ACHN (cell line): ENCODE measurements at regions not wholly inside any gene's neighbourhood (a gene's known extent, or its start where the extent isn't known, plus 50 kb on each side); places are given as distances from the start of the nearest gene placed in this dataset.

ENCODE experiments used
- DNase-seq: peaks from one replicate; pipeline ENCODE4 v3.0.0-alpha.2; 2015
- in situ Hi-C: cut with HindIII; loops from 2 replicates; pipeline ENCODE4 v1.10.0; 2017; ENCODE audit warnings: low sequenced_read_pairs, low pct_ligation_motif_present, low pct_unique_long_range_greater_than_20kb

DNA sequence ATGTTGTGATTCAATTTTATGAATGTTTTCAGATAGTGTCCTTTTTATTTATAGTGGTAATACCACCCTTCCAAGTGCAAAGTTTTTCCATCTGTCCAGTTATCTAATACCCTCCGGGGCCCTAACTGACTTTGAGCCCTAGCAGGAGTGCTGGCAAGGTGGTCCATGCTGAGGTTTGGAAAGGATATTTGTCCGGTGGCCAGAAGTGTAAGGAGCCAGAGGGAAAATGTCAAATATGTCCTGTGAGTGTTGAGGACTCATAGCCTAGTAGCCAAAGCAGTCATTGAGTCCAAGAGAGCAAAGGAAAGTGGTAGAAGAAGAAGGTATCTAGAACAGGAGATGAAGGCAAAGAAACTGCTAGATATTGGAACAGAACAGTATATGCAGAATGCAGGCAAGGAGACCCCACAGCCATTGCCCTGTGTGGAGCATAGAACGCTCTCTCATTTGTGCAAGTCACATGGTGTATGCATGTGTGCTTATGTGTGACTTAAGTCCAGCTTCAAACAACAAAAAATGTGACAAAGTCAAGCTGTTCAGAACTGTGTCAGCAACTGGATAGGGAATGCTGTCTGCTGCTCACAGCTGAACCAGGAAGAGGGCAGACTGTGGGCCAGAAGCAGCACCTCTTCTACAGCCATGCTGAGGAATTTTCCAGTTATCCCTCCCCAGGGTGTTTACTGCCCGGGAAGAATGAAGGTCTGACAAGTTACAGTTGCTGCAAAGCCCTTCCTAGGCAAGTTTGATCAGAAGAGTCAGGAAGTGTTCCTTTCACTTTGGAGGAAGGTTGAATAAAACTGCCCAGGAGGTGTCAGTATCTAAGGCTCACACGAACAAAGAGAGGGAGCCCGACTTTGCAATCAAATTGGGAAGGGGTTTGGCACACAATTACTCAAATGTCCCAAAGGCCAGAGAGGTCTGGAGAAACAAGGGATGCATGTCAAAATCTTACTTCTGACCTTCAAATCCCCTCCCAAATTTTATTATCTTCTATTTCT lies 463.3 kb upstream of the DMAC1 start:
- no peak for DNase-seq
- in situ Hi-C loops = no loop called here

- in situ Hi-C loops = no loop called here
- DNase-seq = no peak
Observed at GRCh38 chr9:8261737-8262136, 462.2 kb upstream of the DMAC1 start.

DNA sequence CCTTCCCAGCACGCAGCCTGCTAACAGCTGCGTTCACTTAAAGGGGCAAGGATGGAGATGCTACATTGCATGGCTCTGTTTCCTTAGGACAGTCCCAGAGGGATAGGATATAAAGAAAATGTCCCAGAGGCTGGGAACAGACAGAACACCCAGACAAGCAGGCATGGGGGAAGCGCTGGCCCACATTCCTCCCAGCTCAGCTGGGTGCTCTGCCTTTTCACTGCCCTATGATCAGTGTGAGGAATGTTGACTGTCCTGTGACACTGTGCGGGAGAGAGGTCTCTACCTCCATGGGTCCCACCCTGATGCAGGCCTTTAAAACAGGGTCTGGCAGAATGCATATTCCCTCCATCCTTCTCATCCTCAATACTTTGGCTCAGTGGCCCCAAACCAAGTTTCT lies 459.4 kb upstream of the DMAC1 start:
- in situ Hi-C loops = no loop called here

DNA sequence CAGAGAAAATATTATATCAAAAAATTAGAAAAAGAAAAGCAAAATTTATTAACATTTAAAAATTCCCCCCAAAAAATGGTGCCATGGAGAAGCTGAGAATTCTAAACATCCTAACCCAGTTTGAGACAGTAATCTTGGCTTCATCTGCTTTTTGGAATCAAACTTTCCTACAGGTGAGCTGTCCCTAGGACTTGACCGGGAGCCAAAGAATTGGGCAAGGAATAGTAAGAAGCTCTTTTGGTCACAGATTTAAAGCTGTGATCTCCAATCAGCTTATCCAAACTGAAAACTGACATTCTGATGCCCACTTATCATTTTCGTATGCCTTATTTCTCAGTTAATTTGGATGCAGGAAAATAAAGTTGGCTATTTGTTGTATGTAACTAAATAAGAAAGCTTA lies 457.3 kb upstream of the DMAC1 start:
- in situ Hi-C loops = no loop called here
- DNase-seq = no peak

More for the DNA sequence above, 459.4 kb upstream of the DMAC1 start:
- no peak for DNase-seq

GRCh38 chr9:8255850-8256249 lies 456.3 kb upstream of the DMAC1 start:
- DNase-seq = no peak
- in situ Hi-C loops = no loop called here

GRCh38 chr9:8254541-8254940 lies 455.0 kb upstream of the DMAC1 start:
- DNase-seq = no peak
- in situ Hi-C loops = no loop called here

DNA sequence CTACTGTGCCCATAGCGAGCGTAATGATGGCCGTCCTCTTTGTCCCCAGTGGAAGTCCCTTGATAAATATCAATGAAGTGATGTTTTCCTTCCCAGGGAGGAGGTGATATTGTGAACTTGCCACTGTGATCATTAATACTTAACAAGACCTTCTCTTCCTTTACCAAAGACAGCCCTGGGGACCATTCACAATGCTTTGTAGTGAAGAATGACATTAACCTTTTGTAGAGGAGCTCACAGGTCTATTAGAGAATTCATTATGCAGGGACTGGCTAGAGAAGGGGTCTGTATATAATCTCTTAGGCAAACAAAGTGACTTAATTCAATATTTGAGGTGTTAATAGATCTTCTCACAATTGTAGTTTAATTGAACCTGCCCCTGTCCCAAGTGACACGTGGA lies 452.9 kb upstream of the DMAC1 start:
- DNase-seq = no peak
- in situ Hi-C loops = no loop called here

- in situ Hi-C loops = no loop called here
- no peak for DNase-seq
Observed at GRCh38 chr9:8251566-8251965, 452.0 kb upstream of the DMAC1 start.

GRCh38 chr9:8244505-8245092 lies 445.0 kb upstream of the DMAC1 start:
- DNase-seq = no peak
- in situ Hi-C loops = no loop called here

GRCh38 chr9:8241201-8241600 lies 441.6 kb upstream of the DMAC1 start:
- no peak for DNase-seq
- in situ Hi-C loops = no loop called here

DNA sequence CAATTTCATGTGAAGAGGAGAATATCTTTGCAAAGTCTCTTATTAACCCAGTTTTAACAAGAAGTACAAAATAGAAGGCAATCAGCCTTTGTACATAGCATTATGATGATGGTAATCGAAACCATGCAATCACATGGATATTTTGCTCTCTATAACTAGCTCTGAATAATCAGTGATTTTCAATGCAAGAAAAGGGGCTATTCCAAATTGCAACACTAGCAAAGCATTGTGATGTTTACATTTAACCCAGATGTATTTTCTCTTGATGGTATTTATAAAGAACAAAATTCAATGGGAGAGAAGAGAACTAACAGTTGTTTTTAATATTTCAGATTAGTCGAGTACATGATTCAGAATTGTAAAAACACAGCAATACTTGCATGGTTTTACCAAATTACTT lies 437.5 kb upstream of the DMAC1 start:
- in situ Hi-C loops = no loop called here
- DNase-seq = no peak

- DNase-seq = no peak
- in situ Hi-C loops = no loop called here
Observed at GRCh38 chr9:8235489-8235888, 435.9 kb upstream of the DMAC1 start.

DNA sequence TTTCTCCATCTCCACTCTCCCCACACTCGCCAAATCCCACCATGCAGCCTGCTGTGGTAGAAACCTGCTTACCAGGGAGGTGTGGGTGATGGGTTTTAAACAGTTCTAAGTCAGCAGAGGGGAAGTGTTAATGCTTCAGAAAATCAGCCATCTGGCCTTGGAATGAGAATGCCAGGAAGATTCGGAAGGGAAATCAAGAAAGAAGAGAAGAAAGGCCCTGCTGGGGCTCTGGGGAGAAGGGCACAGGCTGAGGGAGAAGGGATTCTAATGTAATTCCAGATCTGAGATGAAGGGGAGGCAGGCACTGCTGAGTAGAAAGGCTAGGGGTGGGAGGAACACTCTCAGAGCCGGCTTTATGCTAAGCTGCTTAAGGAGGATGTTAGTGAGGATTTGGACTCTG lies 434.7 kb upstream of the DMAC1 start:
- in situ Hi-C loops = no loop called here
- DNase-seq = no peak

DNA sequence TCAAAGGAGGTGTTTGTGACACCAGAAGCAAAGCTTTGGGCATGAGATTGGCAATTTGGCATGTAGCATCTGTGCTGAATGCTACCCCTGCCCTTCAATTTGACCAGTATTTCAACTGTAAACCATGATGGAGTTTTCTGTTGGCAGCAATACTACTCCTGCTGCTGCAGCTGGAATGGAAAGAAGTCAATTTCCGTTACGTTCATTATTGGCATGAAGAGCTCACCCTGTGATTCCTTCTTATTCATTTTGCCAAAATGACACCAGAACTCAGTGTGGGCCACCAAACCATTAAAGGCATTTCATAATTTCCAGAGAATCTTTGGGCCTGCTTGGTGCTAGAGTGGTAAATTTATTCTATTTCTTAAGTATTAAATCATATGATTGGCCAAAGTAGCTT lies 433.1 kb upstream of the DMAC1 start:
- in situ Hi-C loops = no loop called here
- DNase-seq = no peak

DNA sequence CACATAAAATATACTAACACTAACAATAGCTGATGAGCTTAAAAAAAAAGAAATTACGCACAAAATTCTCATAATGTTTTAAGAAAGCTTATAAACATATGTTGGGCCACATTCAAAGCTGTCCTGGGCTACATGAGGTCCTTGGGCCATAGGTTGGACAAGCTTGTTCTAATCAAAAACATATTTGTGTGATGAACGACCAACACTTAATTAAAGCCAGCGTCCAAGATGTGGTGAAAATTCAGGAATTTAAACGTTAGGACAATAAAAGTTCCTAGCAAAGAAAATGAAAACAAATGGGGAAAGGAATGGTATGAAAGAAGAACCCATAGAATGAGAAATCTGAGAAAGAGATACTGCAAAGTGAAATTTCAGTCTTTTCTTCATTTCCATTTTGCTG lies 429.6 kb upstream of the DMAC1 start:
- DNase-seq = no peak
- in situ Hi-C loops = no loop called here

DNA sequence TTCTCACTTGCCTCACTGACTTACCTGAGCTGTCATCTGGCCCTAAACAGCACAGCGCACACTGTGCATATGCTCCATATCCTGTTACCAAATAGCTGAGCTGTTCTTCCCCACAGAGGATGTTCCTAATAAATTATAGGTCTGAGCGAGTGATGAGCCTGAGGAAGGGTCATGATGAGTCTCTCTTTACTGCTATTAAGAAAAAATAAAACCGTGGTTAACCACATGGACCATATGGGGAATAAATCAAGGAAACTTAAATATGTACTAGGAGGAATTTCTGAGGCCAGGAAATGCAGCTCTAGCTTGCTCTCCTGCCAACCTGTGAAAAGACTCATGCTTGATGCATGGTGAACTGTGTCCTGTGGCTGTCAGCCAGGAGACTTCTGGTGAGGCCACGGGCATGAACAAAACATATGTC lies 424.8 kb upstream of the DMAC1 start:
- no peak for DNase-seq
- in situ Hi-C loops = no loop called here

- in situ Hi-C loops = no loop called here
Observed at GRCh38 chr9:8223861-8224260, 424.3 kb upstream of the DMAC1 start.

DNA sequence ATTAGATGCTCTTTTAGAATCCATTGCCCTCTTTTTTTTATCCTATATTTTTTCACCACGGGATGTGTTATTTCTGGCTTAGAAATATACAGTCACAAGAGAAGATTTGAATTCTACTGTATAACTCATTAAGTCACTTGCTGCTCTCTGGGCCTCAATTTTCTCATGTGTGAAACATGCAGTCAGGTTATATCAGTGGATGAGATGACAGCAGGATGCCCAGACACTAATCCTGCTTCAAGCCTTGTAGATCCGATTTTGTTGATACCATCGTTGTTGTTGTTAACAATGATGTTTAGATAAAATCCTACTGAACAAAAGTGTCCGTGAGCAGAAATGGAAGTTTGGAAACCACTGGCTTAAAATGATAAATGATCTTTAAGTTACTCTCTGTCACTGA lies 421.9 kb upstream of the DMAC1 start:
- DNase-seq = no peak
- in situ Hi-C loops = no loop called here

More at GRCh38 chr9:8223861-8224260, 424.3 kb upstream of the DMAC1 start:
- DNase-seq = no peak

DNA sequence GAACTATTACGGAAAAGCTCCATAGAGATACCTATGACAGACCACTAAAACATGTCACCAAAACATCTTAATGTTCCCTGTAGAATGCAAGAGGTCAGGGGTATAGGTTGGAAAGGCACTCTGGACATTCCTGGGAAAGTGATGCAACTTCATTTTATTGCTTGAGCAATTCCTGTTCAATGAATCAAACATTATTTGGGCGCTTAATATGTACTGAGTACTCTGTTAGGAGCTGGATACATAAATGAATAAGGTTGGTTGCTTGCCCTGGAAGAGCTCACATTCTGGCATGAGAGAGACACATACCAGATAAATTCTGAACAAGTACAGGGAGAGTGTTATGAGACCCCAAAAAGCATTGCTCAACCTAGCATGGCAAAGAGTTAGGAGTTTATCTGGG lies 408.9 kb upstream of the DMAC1 start:
- DNase-seq = no peak
- in situ Hi-C loops = no loop called here

DNA sequence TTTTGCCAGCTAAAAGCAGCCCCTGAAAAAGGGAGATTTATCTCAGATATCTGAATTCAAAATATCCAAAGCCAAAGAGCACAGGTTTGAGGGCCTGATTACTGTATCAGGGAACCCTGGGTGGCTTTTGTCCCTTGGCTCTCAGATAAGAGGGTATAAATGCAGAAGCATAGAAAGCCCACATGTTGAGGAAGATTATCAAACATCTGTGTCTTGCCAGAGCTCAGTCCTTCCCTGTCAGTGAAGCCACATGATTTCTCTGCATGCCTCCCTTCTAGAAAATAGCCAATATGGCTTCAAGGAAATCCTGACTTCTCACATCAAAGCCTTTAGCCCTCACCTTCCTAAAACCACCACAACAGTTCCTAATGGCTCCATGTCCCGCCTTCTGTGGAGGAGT lies 408.0 kb upstream of the DMAC1 start:
- in situ Hi-C loops = no loop called here
- DNase-seq = no peak
